ENCODE measurements at regions not wholly inside any gene's neighbourhood (a gene's known extent, or its start where the extent isn't known, plus 50 kb on each side); places are given as distances from the start of the nearest gene placed in this dataset.

- WGBS = 87% methylated on average over 3 of the region's 3 CpGs
- Histone ChIP-seq H3K27ac (ENCODE audit: low read depth in 1 of 2, low read length in 2 of 2) (no peak overlapping the region), H3K9ac (ENCODE audit: low read depth in 1 of 2, low read length in 2 of 2) (no peak overlapping the region), H3K27me3 (ENCODE audit: control insufficient read depth in 4 of 4, insufficient read depth in 4 of 4, low read length in 3 of 4) (no peaks in the 10 kb centered on the region), H3K36me3 (ENCODE audit: control insufficient read depth in 4 of 4, insufficient read depth in 3 of 4, low read depth in 1 of 4, low read length in 3 of 4) (no peaks in the 10 kb centered on the region), H3K4me3 (ENCODE audit: low read depth in 1 of 3, low read length in 3 of 3) (no peak overlapping the region), H3K9me3 (ENCODE audit: control insufficient read depth in 4 of 4, low read length in 3 of 4) (peaks cover 0 to 3% (median 1%) of the 10 kb centered on the region in 4 donors), H3K4me1 (ENCODE audit: control insufficient read depth in 4 of 4, insufficient read depth in 4 of 4, low read length in 3 of 4) (no peaks in the 10 kb centered on the region)
- no peak for TF ChIP-seq ATF3 (IDR thresholded peaks at IDR 0.05)
- TF ChIP-seq FOXA2 (IDR thresholded peaks at IDR 0.05) = no peak
- TF ChIP-seq YY1 (IDR thresholded peaks at IDR 0.05) = no peak
- no peak for TF ChIP-seq ZBTB33 (IDR thresholded peaks at IDR 0.05)
- TF ChIP-seq REST (IDR thresholded peaks at IDR 0.05) = no peak
- no peak for TF ChIP-seq RXRA (IDR thresholded peaks at IDR 0.05)
- TF ChIP-seq EGR1 (IDR thresholded peaks at IDR 0.05; ENCODE audit: low read depth in 2 of 2) = no peak
- TF ChIP-seq RAD21 (IDR thresholded peaks at IDR 0.05) = no peak
- TF ChIP-seq JUND (IDR thresholded peaks at IDR 0.05) = no peak
- no peak for TF ChIP-seq FOXA1 (IDR thresholded peaks at IDR 0.05)
- DNase-seq (ENCODE audit: low spot score) = no peak
Observed at GRCh38 chr4:10925996-10926395, 241.4 kb upstream of the CLNK start.

- TF ChIP-seq NR2F2 (IDR thresholded peaks at IDR 0.05) (no peak), HNF4A (conservative IDR thresholded peaks at IDR 0.05) (peak; percentile 38 to 83), RXRA (IDR thresholded peaks at IDR 0.05) (peak in 1 of 2 donors; percentile 18)
- H3K27ac ChIP-seq (ENCODE audit: low read depth in 1 of 2, low read length in 2 of 2) = no peak overlapping the region
- H3K9me3 ChIP-seq (ENCODE audit: control insufficient read depth in 4 of 4, low read length in 3 of 4) = peaks cover 0 to 3% (median 0%) of the 10 kb centered on the region in 4 donors
- H3K27me3 ChIP-seq (ENCODE audit: control insufficient read depth in 4 of 4, insufficient read depth in 4 of 4, low read length in 3 of 4) = no peaks in the 10 kb centered on the region
- no peaks in the 10 kb centered on the region for H3K4me1 ChIP-seq (ENCODE audit: control insufficient read depth in 4 of 4, insufficient read depth in 4 of 4, low read length in 3 of 4)
- no peak overlapping the region for H3K9ac ChIP-seq (ENCODE audit: low read depth in 1 of 2, low read length in 2 of 2)
- no peaks in the 10 kb centered on the region for H3K36me3 ChIP-seq (ENCODE audit: control insufficient read depth in 4 of 4, insufficient read depth in 3 of 4, low read depth in 1 of 4, low read length in 3 of 4)
- no peak for DNase-seq (ENCODE audit: low spot score)
- WGBS = 56% methylated on average over 3 of the region's 3 CpGs
- no peak overlapping the region for H3K4me3 ChIP-seq (ENCODE audit: low read depth in 1 of 3, low read length in 3 of 3)
Observed at GRCh38 chr4:10924274-10924673, 239.7 kb upstream of the CLNK start.

GRCh38 chr4:10917566-10917965 lies 233.0 kb upstream of the CLNK start:
- H3K9ac ChIP-seq (ENCODE audit: low read depth in 1 of 2, low read length in 2 of 2) = no peak overlapping the region
- no peaks in the 10 kb centered on the region for H3K36me3 ChIP-seq (ENCODE audit: control insufficient read depth in 4 of 4, insufficient read depth in 3 of 4, low read depth in 1 of 4, low read length in 3 of 4)
- no peak for DNase-seq (ENCODE audit: low spot score)
- H3K27me3 ChIP-seq (ENCODE audit: control insufficient read depth in 4 of 4, insufficient read depth in 4 of 4, low read length in 3 of 4) = no peaks in the 10 kb centered on the region
- no peaks in the 10 kb centered on the region for H3K4me1 ChIP-seq (ENCODE audit: control insufficient read depth in 4 of 4, insufficient read depth in 4 of 4, low read length in 3 of 4)
- H3K9me3 ChIP-seq (ENCODE audit: control insufficient read depth in 4 of 4, low read length in 3 of 4) = no peaks in the 10 kb centered on the region
- no peak overlapping the region for H3K27ac ChIP-seq (ENCODE audit: low read depth in 1 of 2, low read length in 2 of 2)
- 42% methylated on average over 7 of the region's 7 CpGs for WGBS
- no peak overlapping the region for H3K4me3 ChIP-seq (ENCODE audit: low read depth in 1 of 3, low read length in 3 of 3)
- TF ChIP-seq JUND (IDR thresholded peaks at IDR 0.05) (no peak), REST (IDR thresholded peaks at IDR 0.05) (no peak), RXRA (IDR thresholded peaks at IDR 0.05) (no peak), HNF4A (conservative IDR thresholded peaks at IDR 0.05) (no peak), NR2F2 (IDR thresholded peaks at IDR 0.05) (no peak), FOXA2 (IDR thresholded peaks at IDR 0.05) (no peak), HNF4G (IDR thresholded peaks at IDR 0.05) (no peak), FOXA1 (IDR thresholded peaks at IDR 0.05) (no peak), ZBTB33 (IDR thresholded peaks at IDR 0.05) (no peak), ATF3 (IDR thresholded peaks at IDR 0.05) (no peak), TAF1 (conservative IDR thresholded peaks at IDR 0.05) (no peak), YY1 (IDR thresholded peaks at IDR 0.05) (no peak)

Measured in liver (tissue), 7 donors.